Endothelial cell of umbilical vein (primary cell): ENCODE measurements at regions not wholly inside any gene's neighbourhood (a gene's known extent, or its start where the extent isn't known, plus 50 kb on each side); places are given as distances from the start of the nearest gene placed in this dataset.

ENCODE experiments used
- BruUV-seq: library from RNA; stranded (reverse); fragments of 400-500 nt; replicated peaks from 2 replicates; lab custom pipeline; 2021; lab: Mats Ljungman, UMichigan
- CTCF ChIA-PET: fragments of 300-600, 350-600 bp; sonication (Branson Sonifier 250); formaldehyde crosslinking; loops from one replicate; lab custom pipeline; 2021; ENCODE audit warnings: antibody characterized with exemption, inconsistent platforms; lab: Charles Lee
- POLR2A ChIA-PET: fragments of 300-600, 350-600 bp; sonication (Branson Sonifier 250); formaldehyde crosslinking; loops from one replicate; lab custom pipeline; 2021; ENCODE audit warnings: antibody characterized with exemption, inconsistent platforms; lab: Charles Lee
- DNase-seq: peaks from one replicate; pipeline ENCODE4 v3.0.0-alpha.2; 2011; ENCODE audit warnings: low read depth, low spot score
- FAIRE-seq: peaks from 2 replicates; lab custom pipeline; 2011; peaks lifted over from hg19 to GRCh38; lab: Jason Lieb, UNC
- H2AFZ ChIP-seq: 2 replicates; pipeline ENCODE4 v1.6.0; 2012; ENCODE audit warnings: low read depth, low read length, control low read depth, inconsistent platforms
- H3K27ac ChIP-seq: 2 replicates; pipeline ENCODE4 v1.5.1; 2011; ENCODE audit warnings: low read depth, mild to moderate bottlenecking, control low read depth, low read length, moderate library complexity; ENCODE audit not compliant: insufficient read depth
- H3K27me3 ChIP-seq, 2 experiments: 2 replicates each; pipeline versions ENCODE4 v1.6.0 to v1.6.1; 2011; ENCODE audit warnings: low read length in 2 of 2, mixed read lengths in 1 of 2; ENCODE audit not compliant: control insufficient read depth in 2 of 2, insufficient read depth in 2 of 2
- H3K36me3 ChIP-seq, 2 experiments: 2 replicates in 1 of 2; 3 replicates in 1 of 2; pipeline ENCODE4 v1.5.1; 2011; ENCODE audit warnings: low read length in 2 of 2, mild to moderate bottlenecking in 1 of 2, moderate library complexity in 1 of 2; ENCODE audit not compliant: control insufficient read depth in 2 of 2, insufficient read depth in 2 of 2; ENCODE audit errors: extremely low read depth in 1 of 2
- H3K4me1 ChIP-seq: 3 replicates; pipeline ENCODE4 v1.5.1; 2011; ENCODE audit warnings: mild to moderate bottlenecking, low read length; ENCODE audit not compliant: control insufficient read depth, insufficient read depth; ENCODE audit errors: extremely low read depth
- H3K4me2 ChIP-seq: 2 replicates; pipeline ENCODE4 v1.6.1; 2011; ENCODE audit warnings: low read length, control low read depth, mixed read lengths; ENCODE audit not compliant: insufficient read depth
- H3K4me3 ChIP-seq, 3 experiments: fragments of 200-600 bp in 1 of 3; sonication (generic), shearing (Covaris generic) in 1 of 3; replicated peaks in 1 of 3; 2 replicates each; pipeline ENCODE4 v1.5.1; 2011 to 2016; ENCODE audit warnings: control low read depth in 3 of 3, low read length in 3 of 3, mild to moderate bottlenecking in 2 of 3, inconsistent platforms in 1 of 3, low read depth in 1 of 3, moderate library complexity in 1 of 3; ENCODE audit not compliant: insufficient read depth in 1 of 3
- H3K79me2 ChIP-seq: 2 replicates; pipeline ENCODE4 v1.6.0; 2012; ENCODE audit warnings: low read length, inconsistent platforms; ENCODE audit not compliant: control insufficient read depth, insufficient read depth
- H3K9ac ChIP-seq: replicated peaks from 2 replicates; pipeline ENCODE3; 2011; ENCODE audit warnings: low read length, control low read depth; ENCODE audit not compliant: insufficient read depth; ENCODE audit errors: extremely low read depth
- H3K9me1 ChIP-seq: replicated peaks from 3 replicates; pipeline ENCODE4 v1.6.0; 2011; ENCODE audit warnings: mild to moderate bottlenecking, low read length; ENCODE audit not compliant: control insufficient read depth, insufficient read depth; ENCODE audit errors: extremely low read depth
- H3K9me3 ChIP-seq: replicated peaks from 2 replicates; pipeline ENCODE4 v1.5.1; 2012; ENCODE audit warnings: low read length, inconsistent platforms; ENCODE audit not compliant: control insufficient read depth, insufficient read depth
- H4K20me1 ChIP-seq: replicated peaks from 2 replicates; pipeline ENCODE3; 2011; ENCODE audit warnings: mild to moderate bottlenecking, low read length; ENCODE audit not compliant: control insufficient read depth, insufficient read depth; ENCODE audit errors: extremely low read depth
- EZH2 ChIP-seq: IDR thresholded peaks from 2 replicates; pipeline ENCODE4 v1.6.1; 2012; ENCODE audit warnings: borderline replicate concordance, low read depth, mild to moderate bottlenecking, moderate library complexity, low read length, inconsistent platforms; ENCODE audit not compliant: severe bottlenecking
- FOS ChIP-seq: IDR thresholded peaks from 2 replicates; pipeline ENCODE4 v1.6.1; 2011; ENCODE audit warnings: mild to moderate bottlenecking, low read length, moderate library complexity, borderline replicate concordance; ENCODE audit not compliant: insufficient read depth
- JUN ChIP-seq: IDR thresholded peaks from 2 replicates; pipeline ENCODE4 v1.6.1; 2011; ENCODE audit warnings: borderline replicate concordance, low read depth; ENCODE audit not compliant: insufficient read length, insufficient read depth
- MAX ChIP-seq: IDR thresholded peaks from 2 replicates; pipeline ENCODE4 v1.6.1; 2011; ENCODE audit not compliant: insufficient read depth, insufficient read length
- MYC ChIP-seq: IDR thresholded peaks from one replicate; pipeline ENCODE4 v1.6.1; 2011; ENCODE audit warnings: mild to moderate bottlenecking, low read depth, low read length
- POLR2A ChIP-seq: IDR thresholded peaks from 2 replicates; pipeline ENCODE4 v1.6.1; 2012; ENCODE audit warnings: low read depth, mild to moderate bottlenecking, control low read depth, low read length
- POLR2AphosphoS5 ChIP-seq: IDR thresholded peaks from 2 replicates; pipeline ENCODE4 v1.6.1; 2012; ENCODE audit warnings: low read depth, mild to moderate bottlenecking, control low read depth, low read length, moderate library complexity; ENCODE audit not compliant: insufficient read depth
- dilution Hi-C: fragments of 300-500 bp; cut with MboI; formaldehyde crosslinking; loops from one replicate; pipeline ENCODE4 v1.15.0; 2019; ENCODE audit warnings: low sequenced_read_pairs; ENCODE audit not compliant: extremely low pct_ligation_motif_present
- intact Hi-C: fragments of 100-400 bp; cut with micrococcal nuclease; formaldehyde crosslinking; loops from one replicate; pipeline ENCODE4 v1.10.0; 2022

GRCh38 chr1:94713472-94714141, 106.5 kb upstream of the SLC44A3 start:
- ChIA-PET CTCF (interaction anchor here (1.4 kb wide), 1 partner anchor 10 kb away, joined by 3 read pairs; no protein-coding TSS in a partner anchor), POLR2A (no interaction called here)
- Histone ChIP-seq H3K9ac (no peak overlapping the region), H2AFZ (no peak overlapping the region), H3K9me1 (no peaks in the 10 kb centered on the region), H3K4me2 (no peak overlapping the region), H3K9me3 (no peaks in the 10 kb centered on the region), H3K4me3 (no peak overlapping the region), H4K20me1 (no peaks in the 10 kb centered on the region), H3K27ac (no peak overlapping the region), H3K79me2 (no peaks in the 10 kb centered on the region), H3K36me3 (no peaks in the 10 kb centered on the region), H3K27me3 (peaks cover 2 to 4% of the 10 kb centered on the region in 2 experiments), H3K4me1 (no peaks in the 10 kb centered on the region)
- dilution Hi-C loops (no loop called here), intact Hi-C loops (no loop called here)
- FAIRE-seq (no peak), DNase-seq (no peak)
- no peak for TF ChIP-seq MYC
- TF ChIP-seq EZH2, result no peak
- no peak for TF ChIP-seq MAX
- no peak for TF ChIP-seq POLR2AphosphoS5
- no peak for TF ChIP-seq FOS
- no TSS peak for BruUV-seq

GRCh38 chr1:94709891-94710581, 110.1 kb upstream of the SLC44A3 start:
- H3K27ac ChIP-seq, result no peak overlapping the region

More at GRCh38 chr1:94709891-94710581, 110.1 kb upstream of the SLC44A3 start:
- FAIRE-seq (no peak), DNase-seq (no peak)
- Histone ChIP-seq H3K9me3 (no peaks in the 10 kb centered on the region), H3K36me3 (no peaks in the 10 kb centered on the region), H3K4me3 (no peak overlapping the region), H2AFZ (no peak overlapping the region), H3K4me2 (no peak overlapping the region), H3K4me1 (no peaks in the 10 kb centered on the region), H3K9me1 (no peaks in the 10 kb centered on the region), H4K20me1 (no peaks in the 10 kb centered on the region), H3K79me2 (no peaks in the 10 kb centered on the region), H3K9ac (no peak overlapping the region), H3K27me3 (peaks cover 0 to 2% of the 10 kb centered on the region in 2 experiments)
- no peak for TF ChIP-seq POLR2A
- no peak for TF ChIP-seq JUN
- no TSS peak for BruUV-seq
- intact Hi-C loops (no loop called here), dilution Hi-C loops (no loop called here)
- CTCF ChIA-PET, result no interaction called here
- POLR2A ChIA-PET, result no interaction called here
